Stimulated activated CD4-positive, alpha-beta T cell treated with anti-CD3 and anti-CD28 coated beads, Interleukin-15, amount 100 ng/mL, for 24 hours (primary cell): ENCODE measurements at regions not wholly inside any gene's neighbourhood (a gene's known extent, or its start where the extent isn't known, plus 50 kb on each side); places are given as distances from the start of the nearest gene placed in this dataset.
A peak's percentile ranks its signal among the peaks of the same experiment; 100 is the strongest.

Experiments used
- DNase-seq: peaks from one replicate; pipeline ENCODE4 v3.0.0-alpha.2; 2020

DNA sequence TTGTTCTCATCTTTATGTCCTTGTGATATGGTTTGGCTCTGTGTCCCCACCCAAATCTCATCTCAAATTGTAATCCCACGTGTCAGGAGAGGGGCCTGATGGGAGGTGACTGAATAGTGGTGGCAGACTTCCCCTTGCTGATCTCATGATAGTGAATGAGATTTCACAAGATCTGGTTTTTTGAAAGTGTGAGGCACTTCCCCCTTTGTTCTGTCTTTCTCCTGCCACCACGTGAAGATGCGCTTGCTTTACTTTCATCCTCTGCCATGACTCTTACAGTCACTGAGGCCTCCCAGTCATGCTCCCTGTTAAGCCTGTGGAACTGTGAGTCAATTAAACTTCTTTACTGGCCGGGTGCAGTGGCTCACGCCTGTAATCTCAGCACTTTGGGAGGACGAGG, 161.0 kb downstream of the HERPUD2 start:
- no peak for DNase-seq

DNA sequence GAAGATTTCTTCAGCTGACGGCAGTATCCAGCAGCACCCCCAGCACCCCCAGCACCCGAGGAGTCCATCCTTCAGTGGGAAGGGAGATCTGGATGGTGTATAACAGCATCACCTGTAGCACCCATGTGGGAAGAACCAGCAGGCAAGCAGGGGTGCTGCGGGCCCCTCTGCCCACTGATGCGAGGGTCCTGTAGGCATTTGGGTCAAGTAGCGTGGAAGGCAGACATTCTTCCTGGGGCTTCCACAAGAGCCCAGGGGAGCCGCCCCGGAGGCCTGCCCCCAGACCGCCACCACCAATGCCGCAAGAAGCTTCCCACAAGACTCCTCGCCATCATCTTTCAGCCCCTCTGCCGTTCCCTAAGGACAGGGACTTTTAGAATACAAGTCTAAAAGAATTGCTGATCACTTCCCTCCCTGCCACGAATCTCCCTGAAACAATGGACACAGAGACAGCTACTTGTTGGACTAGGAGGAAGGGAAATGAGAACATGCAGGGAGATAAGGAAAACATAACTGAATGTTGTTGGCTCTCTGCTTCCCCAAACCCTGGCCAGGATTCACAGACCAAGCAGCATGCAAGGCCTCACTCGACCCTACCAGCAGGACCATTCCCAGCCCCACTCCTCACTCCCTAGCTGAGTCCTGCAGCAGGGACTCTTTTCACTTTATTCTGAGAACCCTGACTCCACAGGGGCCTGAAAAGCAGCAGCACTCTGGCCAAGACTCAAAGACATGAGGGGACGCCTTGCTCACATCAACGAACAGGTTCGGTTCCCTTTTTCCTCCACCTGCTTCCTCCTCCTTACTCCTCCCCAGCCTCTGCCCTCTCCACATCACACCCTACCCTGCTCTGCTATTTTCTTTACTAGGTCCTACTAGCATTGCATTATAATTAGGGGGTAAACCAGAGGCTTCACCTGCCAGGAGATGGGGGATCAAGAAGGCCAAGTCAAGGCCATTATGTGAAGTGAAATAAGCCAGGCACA, 164.5 kb downstream of the HERPUD2 start:
- no peak for DNase-seq

DNA sequence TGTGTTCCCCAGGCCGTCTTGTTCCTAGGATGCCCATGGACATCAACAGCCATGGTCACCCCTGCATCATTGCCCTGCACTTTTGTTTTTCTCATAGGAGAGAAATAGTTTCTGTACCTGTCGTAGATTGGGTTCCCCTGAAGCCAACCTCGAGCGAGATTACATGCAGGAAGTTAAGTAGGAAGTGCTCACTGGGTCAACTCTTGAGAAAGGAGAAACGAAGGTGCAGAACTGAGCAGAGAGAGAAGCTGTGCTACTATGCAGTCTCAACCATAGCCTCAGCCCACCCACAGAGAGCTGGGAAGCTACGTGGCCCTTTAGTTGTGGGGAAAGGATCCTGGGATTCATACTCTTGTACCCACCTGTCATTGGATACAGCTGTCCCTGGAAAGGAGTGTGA, 165.2 kb downstream of the HERPUD2 start:
- no peak for DNase-seq

DNA sequence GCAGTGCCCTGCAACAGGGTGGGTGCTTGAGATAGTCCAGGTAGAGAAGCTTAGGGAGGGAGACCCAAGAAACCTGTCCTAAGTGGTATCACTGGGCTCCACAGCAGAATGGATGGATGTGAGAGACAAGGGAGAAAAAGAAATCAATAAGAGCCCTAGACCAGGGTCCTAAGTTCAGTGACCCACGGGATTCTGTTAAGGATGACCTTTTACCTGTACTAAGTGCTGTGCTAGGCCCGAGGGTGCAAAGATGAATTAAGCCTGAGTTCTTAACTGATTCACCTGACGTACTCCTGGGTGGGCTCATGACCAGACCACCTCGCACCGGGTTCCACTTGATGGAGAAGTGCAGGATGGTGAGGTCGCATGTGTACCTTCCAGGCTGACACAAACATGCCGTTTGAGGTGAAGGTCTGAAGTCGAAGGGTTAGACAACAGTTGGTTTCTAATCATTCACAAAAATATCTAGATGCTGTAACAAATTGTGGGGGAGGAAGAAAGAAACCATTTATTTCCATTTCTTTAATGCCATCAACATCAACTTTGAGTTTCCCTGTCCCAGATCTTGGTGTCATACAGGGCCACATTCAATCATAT, 166.5 kb downstream of the HERPUD2 start:
- no peak for DNase-seq

DNA sequence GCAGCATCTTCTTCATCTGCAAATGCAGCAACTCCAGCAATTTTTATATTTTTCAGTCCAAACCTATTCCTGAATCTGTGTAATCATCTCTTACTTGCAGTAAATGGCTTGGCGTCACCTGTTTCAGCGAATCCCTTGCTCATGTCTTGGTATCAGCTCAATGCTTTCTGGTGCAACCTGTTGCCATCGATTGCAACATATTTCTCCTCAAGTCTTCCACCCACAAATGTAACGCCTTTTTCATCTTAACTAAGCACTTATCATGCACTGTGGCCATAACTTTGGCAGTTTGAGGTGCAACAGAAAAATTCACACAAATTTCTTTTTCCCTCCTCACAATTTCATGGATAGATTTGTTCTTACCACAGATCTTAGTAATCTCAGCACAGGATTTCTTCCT, 168.3 kb downstream of the HERPUD2 start:
- no peak for DNase-seq

DNA sequence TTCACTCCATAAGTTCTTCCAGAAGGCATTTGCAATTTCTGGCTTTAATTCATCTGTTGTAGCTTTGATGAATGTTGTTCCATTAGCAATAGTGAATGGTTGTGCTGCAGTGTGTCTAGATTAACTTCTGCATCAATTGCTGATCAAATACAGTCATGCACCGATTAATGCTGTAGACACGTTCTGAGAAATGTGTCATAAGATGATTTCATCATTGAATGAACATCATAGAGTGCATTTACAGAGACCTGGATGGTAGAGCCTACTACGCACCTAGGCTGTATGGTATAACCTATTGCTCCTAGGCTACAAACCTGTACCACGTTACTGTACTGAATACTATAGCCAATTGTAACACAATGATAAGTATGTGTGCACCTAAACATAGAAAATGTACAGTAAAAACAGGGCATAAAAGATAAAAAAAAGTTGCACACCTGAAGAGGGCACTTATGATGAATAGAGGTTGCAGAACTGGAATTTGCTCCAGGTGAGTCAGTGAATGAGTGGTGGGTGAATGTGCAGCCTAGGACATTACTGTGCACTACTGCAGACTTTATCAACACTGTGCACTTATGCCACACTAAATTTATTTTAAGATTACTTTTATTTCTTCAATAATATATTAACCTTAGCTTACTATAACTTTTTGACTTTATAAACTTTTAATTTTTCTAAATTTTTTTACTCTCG, 170.7 kb downstream of the HERPUD2 start:
- DNase-seq: no peak

DNA sequence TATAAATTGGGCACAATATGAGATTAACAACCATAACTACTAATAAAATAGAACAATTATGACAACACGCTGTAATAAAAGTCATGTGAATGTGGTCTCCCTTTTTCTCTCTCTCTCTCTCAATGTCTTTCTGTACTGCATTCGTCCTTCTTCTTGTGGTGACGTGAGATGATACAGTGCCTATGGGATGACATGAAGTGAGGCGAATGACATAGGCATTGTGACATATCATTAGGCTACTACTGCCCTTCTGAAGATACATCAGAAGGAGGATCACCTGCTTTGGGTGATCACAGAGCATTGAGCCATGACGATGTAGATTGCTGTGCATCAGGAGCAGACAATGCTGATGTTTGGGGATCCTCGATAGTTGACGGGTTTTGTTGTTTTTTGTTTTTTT, 171.6 kb downstream of the HERPUD2 start:
- DNase-seq: no peak

DNA sequence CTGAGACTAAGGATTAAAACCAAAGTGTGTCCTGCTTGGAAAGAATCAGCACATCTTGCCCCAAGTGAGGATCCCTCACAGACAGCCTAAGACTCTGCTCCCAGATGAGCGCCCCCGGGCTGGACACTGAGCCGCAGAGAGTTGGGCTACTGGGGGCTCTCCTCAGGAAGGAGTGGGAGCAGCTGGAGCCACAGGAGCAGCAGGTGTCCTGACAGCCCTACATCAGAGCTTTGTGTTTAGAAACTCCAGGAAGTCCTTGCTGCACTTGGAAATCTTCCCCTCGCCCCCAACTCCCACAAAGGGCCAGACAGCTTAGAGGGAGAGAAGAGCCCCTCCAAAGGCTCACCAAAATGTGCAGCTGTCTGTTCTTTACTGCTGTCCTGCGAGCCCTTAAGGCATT, 172.2 kb downstream of the HERPUD2 start:
- DNase-seq: no peak

DNA sequence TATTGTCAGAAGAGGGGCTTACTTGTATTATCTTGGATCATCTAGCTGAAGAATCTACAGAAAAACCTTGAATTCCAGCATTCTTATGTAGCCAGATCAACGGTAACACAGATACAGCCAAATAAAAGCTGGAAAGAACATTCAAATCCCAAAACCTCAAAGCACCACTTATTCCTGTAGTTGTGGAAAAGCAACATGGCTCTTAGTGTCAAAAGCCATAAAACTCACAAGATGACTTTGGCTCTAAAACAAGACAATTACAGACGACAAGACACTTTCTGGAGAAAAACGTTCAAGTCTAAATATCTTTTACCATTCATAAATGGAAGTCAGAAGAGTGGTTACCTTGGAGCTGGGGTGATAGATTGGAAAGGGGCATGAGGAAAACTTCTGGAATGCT, 173.0 kb downstream of the HERPUD2 start:
- no peak for DNase-seq

DNA sequence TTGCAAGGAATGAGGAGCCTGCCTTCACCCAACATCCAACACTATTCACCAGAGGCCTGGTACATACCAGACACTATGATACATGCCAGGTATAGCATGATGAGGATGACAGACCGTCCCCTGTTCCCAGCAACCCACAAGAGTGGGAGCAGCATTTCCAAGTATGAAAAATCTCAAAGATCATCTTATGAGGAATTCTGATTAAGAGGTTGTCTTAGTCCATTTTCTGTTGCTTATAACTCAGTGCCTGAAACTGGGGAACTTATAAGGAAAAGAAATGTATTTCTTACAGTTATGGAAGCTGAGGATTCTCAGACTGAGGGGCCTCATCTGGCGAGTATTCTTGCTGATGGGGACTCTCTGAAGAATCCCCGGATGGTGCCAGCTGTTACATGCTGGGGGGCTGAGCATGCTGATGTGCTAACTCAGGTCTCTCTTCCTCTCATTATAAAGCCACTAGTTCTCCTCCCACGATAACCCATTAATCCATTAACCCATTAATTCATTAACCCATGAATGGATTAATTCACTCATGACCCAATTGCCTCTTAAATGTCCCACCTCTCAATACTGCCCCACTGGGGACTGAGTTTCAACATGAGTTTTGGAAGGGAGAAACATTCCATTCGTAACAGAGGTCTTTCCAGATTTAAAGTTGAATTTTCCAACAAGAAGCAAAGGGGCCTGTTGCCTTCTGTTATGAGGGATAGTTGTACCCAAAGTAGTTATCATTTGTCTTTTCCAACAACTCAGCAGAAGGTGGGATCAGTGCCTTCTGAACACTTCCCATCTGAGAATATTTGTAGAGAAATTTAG, 173.9 kb downstream of the HERPUD2 start:
- no peak for DNase-seq

DNA sequence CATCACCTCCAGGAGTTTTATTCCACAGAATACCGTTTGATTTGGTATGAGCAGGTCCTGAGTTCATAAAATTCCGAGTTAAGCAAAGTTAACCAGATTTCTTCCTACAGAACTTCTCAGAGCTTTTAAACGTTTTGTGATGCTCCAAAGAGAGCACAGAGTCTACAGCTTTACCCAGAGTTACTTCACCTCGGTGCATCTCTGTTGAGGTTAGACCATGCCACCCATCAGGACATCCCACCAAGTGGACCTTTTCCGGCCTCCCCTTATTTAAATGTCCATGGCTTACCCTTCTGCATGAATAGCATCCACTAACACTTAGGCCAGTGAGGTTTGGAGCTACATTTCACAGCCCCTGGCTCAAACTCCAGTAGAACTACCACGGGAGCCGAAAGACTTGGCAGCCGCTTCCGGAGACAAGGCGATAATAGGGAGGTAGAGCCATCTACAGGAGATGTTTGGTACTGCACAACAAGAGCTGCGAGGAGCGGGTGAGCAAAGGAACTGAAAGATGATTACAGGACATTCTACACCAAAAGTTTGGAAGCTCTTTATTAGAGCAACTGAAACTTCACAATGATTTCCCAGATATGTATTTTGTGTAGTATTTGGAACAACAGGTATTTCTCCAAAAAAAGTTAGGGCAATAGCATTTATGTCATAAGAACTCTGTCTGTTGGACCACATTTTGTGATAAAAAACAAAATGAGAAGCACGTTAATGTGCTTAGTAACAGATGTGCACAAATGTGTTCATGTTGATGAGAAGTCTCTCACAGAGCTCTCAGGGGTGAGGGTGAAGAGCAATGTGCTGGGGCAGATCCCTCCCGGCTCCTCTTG, 174.7 kb downstream of the HERPUD2 start:
- peak; percentile 65 for DNase-seq

DNA sequence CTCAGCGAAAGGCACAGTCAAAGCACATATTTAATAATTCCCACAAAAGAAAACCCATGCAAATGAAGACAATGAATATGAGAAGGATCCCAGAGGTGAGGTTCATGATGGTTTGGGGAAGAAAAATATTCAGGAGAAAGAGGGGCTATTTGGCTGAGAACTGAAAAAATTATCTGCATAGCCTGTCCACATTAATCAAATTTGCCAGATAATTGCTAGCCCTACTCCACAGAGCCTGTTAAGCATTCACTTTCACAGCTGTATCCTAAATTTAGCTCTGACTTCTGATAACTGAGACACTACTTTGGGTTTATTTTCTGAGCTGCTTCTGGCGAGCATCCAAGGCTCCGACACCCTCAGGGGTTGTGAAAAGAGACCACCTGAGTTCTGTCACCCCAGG, 176.2 kb downstream of the HERPUD2 start:
- no peak for DNase-seq

DNA sequence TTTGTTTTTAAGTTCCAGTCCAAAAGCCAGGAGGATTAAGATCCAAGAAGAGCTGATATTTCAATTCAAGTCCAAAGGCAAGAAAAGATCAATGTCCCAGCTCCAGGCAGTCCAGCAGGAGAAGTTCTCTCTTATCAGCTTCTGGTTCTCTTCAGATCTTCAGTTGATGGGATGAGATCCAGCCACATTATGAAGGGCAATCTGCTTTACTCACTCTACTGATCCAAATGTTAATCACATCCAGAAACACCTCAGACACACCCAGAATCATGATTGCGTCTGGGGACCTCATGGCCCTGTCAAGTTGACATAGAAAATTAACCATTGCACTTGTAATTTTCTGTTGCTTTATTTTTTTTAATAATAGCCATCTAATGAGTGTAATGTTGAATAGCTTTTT, 178.4 kb downstream of the HERPUD2 start:
- no peak for DNase-seq

DNA sequence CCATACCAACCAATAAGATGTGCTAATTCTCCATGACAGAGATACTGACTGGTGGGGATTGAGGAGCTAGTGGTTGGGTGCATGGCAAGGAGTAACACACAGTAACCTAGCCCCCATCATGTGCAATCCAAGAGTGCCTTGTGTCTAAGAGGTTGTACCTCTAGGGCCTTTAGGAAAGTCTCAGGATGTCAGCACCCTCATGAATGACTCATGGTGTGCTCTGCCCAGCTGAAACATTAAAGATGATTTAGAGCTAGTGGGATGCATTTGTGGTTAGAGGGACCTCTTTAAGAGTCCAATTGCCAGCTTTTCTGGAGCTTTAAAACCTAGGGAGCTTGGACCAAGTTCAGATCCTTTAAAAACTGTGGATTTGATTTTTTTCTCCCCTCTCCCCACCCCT, 181.1 kb downstream of the HERPUD2 start:
- no peak for DNase-seq

DNA sequence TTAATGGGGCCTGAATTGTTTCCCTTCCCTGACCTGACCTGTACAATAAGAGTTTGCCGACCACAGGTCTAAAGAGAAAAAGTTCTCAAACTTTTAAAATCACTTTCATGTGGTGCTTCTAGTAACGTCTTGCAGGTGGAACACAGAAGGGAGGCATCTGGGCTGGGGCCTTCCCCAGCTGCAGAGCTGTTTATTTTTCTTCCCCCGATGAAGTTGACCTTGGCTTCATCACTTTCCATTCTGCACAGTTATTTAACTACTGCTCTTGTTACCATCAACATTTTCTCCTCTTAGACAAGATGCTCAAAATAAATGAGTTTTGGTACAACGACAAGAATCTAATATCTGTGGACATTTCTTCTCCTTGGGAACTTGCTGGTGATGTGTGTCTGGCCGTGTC, 181.7 kb downstream of the HERPUD2 start:
- DNase-seq: no peak

DNA sequence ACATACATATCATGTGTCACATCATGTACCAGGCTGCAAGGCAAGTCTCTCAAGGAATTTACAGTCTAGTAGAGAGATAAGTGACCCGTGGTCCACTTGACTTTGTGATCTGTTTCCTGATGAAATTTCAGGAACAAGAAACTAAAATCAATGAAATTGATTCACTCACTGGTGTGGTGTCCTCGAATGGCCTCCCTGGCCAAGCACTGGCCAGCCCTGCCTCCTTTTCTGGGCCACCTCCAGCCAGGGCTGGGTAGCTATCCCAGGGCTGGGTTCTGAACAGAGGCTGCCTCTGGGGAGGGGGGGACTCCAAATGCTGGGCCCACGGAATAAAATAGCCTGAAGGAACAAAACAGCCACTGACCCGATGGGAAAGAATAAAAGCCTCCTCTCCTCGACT, 182.2 kb downstream of the HERPUD2 start:
- no peak for DNase-seq

DNA sequence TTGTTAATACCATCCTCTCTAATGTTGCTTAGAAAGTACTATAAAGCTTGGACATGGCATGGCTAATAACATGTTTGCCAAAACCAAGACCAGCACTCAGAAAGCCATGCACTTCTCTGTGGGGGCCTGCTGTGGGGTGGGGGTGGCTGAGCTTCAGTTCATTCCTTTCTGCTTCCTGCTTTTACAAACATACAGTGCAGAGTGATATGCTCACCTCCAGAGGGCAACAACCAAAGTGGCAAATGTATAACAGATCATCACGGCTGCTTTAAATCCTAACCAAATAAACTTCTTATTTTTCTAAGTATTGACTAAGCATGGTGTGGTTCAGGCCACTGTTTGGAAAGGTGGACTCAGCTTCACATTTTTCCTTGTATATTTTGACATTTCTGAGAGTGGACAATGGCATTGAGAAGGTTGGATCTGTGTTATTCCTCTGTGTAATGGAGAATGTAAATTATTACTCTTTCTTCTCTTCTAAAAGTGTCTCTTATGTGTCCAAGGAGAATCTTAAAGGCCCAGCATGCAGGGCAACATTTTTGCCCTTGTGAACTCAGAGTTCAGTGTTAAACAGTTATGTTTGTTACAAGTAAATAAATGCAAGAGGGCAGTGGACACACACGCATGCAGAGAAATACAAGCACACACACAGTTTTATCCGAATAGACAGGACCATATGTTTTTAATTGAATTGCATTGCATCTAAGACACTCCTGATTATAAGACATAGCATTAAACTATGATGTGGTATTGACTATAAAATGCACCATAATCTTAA, 186.1 kb downstream of the HERPUD2 start:
- no peak for DNase-seq

DNA sequence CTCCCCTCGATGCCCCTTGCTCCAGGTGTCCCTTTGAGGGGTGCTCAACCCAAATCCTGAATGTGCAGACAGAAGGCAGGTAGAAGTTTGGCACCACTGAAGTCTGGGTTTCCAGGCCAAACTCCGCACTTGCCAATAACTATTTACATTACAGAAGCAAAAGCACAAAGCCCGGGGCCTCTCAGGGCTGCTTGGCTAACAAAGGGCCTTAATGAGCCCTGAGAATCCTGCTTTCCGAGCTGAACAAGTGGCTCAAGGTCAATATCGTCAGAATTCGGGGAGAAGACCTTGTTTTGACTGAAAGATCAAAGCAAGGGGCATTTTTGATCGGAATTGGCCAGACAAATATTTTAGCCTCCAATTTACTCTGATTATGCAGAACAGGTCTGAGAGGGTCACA, 189.9 kb downstream of the HERPUD2 start:
- no peak for DNase-seq

DNA sequence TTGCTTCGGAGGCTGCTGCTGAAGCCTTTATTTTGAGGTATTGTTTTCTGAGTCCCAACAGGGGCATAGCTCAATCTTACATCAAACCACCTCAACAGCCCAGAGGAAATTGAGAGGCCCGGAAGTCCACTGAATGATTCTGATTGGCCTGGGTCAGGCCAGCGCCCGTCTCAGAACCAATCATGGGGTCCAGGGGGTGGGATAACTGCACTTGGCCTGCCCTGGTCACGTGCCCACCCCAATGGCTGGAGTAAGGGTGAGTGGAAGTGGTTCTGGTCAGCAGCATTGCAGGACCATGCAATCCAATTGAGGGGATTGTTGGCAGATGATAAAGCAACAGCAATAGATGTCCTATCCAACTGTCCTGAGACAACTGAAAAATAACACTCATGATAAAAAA, 190.6 kb downstream of the HERPUD2 start:
- DNase-seq: no peak

DNA sequence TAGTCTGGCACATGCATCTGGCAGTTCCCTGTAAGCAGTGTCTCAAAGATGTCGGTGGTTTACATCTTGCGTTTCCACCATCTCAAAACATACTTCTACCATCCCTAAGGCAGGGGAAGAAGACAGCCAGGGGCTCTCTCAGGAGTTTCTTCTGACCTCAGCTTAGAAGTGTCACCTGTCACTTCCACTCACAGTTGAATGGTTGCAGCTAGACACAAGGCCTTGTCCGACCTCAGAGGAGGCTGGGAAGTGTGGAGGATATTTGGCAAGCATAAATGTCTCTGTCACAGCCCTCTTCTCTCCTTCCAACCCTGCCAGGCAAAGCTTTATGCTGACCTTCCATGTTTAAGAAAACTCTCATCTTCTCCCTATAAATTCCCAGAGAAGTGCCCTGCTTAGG, 193.3 kb downstream of the HERPUD2 start:
- no peak for DNase-seq

DNA sequence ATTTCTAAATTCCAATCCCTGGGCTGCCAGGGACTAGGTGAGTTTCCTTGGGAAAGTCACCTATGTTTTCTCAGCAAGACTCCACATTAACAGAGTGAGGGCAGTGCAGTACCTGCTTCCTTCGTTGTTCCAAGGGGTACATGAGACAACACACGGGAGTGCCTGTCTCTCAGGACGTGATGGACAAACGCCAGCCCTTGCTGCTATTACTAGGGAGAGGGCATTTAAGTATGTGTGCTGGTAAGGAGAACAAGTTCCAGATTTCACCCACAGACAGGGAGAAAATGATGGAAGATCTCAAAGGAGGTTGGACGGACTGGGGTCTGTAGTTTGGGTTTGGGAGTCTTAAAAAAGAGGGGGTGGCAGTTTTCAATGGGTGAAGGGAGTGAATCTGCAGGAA, 195.7 kb downstream of the HERPUD2 start:
- no peak for DNase-seq
